Neural cell (in vitro differentiated cells): ENCODE measurements at regions not wholly inside any gene's neighbourhood (a gene's known extent, or its start where the extent isn't known, plus 50 kb on each side); places are given as distances from the start of the nearest gene placed in this dataset.

Experiments used
- EP300 ChIP-seq: fragments of 450-650 bp; conservative IDR thresholded peaks from 2 replicates; pipeline ENCODE4 v1.6.1; 2014; ENCODE audit warnings: antibody characterized with exemption, mild to moderate bottlenecking, moderate library complexity; ENCODE audit not compliant: poor library complexity, severe bottlenecking
- EZH2 ChIP-seq: fragments of 200-600, 300-800 bp; shearing (Covaris generic), sonication (generic); IDR thresholded peaks from 2 replicates; pipeline ENCODE4 v1.6.1; 2014; ENCODE audit warnings: antibody characterized with exemption, low read length, borderline replicate concordance, mild to moderate bottlenecking; ENCODE audit not compliant: insufficient read depth, poor library complexity, severe bottlenecking
- MXI1 ChIP-seq: fragments of 450-650 bp; conservative IDR thresholded peaks from 2 replicates; pipeline ENCODE4 v1.6.1; 2014; ENCODE audit warnings: antibody characterized with exemption, mild to moderate bottlenecking; ENCODE audit not compliant: poor library complexity, severe bottlenecking
- POLR2AphosphoS5 ChIP-seq: IDR thresholded peaks from 2 replicates; pipeline ENCODE4 v1.6.1; 2012
- RAD21 ChIP-seq: fragments of 450-650 bp; conservative IDR thresholded peaks from 2 replicates; pipeline ENCODE4 v1.6.1; 2014; ENCODE audit warnings: antibody characterized with exemption, mild to moderate bottlenecking, moderate library complexity
- REST ChIP-seq: IDR thresholded peaks from 2 replicates; pipeline ENCODE4 v1.6.1; 2012; ENCODE audit warnings: borderline replicate concordance
- SMC3 ChIP-seq: fragments of 450-650 bp; conservative IDR thresholded peaks from 2 replicates; pipeline ENCODE4 v1.6.1; 2014; ENCODE audit warnings: antibody characterized with exemption, mild to moderate bottlenecking, moderate library complexity; ENCODE audit not compliant: poor library complexity
- TAF1 ChIP-seq: IDR thresholded peaks from 2 replicates; pipeline ENCODE4 v1.6.1; 2012; ENCODE audit warnings: low read depth
- TF ChIP-seq, protein P1 (sequence below): fragments of 450-650 bp; IDR thresholded peaks from 2 replicates; pipeline ENCODE4 v1.5.1; 2014; ENCODE audit warnings: antibody characterized with exemption, mild to moderate bottlenecking, moderate library complexity; ENCODE audit not compliant: poor library complexity, severe bottlenecking

GRCh38 chr20:60687213-60687612 is 564.8 kb upstream of the CDH4 start:
- TF ChIP-seq, protein P1, sequence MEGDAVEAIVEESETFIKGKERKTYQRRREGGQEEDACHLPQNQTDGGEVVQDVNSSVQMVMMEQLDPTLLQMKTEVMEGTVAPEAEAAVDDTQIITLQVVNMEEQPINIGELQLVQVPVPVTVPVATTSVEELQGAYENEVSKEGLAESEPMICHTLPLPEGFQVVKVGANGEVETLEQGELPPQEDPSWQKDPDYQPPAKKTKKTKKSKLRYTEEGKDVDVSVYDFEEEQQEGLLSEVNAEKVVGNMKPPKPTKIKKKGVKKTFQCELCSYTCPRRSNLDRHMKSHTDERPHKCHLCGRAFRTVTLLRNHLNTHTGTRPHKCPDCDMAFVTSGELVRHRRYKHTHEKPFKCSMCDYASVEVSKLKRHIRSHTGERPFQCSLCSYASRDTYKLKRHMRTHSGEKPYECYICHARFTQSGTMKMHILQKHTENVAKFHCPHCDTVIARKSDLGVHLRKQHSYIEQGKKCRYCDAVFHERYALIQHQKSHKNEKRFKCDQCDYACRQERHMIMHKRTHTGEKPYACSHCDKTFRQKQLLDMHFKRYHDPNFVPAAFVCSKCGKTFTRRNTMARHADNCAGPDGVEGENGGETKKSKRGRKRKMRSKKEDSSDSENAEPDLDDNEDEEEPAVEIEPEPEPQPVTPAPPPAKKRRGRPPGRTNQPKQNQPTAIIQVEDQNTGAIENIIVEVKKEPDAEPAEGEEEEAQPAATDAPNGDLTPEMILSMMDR: no peak
- TF ChIP-seq EZH2: no peak
- TF ChIP-seq MXI1: no peak
- no peak for TF ChIP-seq SMC3
- no peak for TF ChIP-seq POLR2AphosphoS5
- no peak for TF ChIP-seq RAD21
- no peak for TF ChIP-seq EP300
- TF ChIP-seq TAF1: no peak
- no peak for TF ChIP-seq REST
